ENCODE measurements at regions not wholly inside any gene's neighbourhood (a gene's known extent, or its start where the extent isn't known, plus 50 kb on each side); places are given as distances from the start of the nearest gene placed in this dataset.

- no peak for DNase-seq
Measured at GRCh38 chr9:86893811-86894490, 53.4 kb downstream of the GAS1 start.

- no peak for DNase-seq
Measured at GRCh38 chr9:86892576-86892975, 54.7 kb downstream of the GAS1 start.

- DNase-seq = no peak
Measured at GRCh38 chr9:86891886-86892437, 55.3 kb downstream of the GAS1 start.

GRCh38 chr9:86891091-86891490 is 56.2 kb downstream of the GAS1 start:
- DNase-seq = no peak

- no peak for DNase-seq
Measured at GRCh38 chr9:86885232-86885631, 62.1 kb downstream of the GAS1 start.

- DNase-seq = no peak
Measured at GRCh38 chr9:86876621-86877196, 70.6 kb downstream of the GAS1 start.

- no peak for DNase-seq
Measured at GRCh38 chr9:86868616-86869015, 78.7 kb downstream of the GAS1 start.

GRCh38 chr9:86867804-86868313 is 79.4 kb downstream of the GAS1 start:
- DNase-seq = no peak

- DNase-seq = no peak
Measured at GRCh38 chr9:86865952-86866351, 81.4 kb downstream of the GAS1 start.

GRCh38 chr9:86860006-86860405 is 87.3 kb downstream of the GAS1 start:
- DNase-seq = no peak

- no peak for DNase-seq
Measured at GRCh38 chr9:86859056-86859455, 88.2 kb downstream of the GAS1 start.

GRCh38 chr9:86858009-86858408 is 89.3 kb downstream of the GAS1 start:
- no peak for DNase-seq

- peak; percentile 1 for DNase-seq
Measured at GRCh38 chr9:86856259-86856658, 91.0 kb downstream of the GAS1 start.

- no peak for DNase-seq
Measured at GRCh38 chr9:86854898-86855523, 92.3 kb downstream of the GAS1 start.

- DNase-seq = no peak
Measured at GRCh38 chr9:86846656-86847055, 100.7 kb downstream of the GAS1 start.

- no peak for DNase-seq
Measured at GRCh38 chr9:86843206-86843605, 104.1 kb downstream of the GAS1 start.

- no peak for DNase-seq
Measured at GRCh38 chr9:86842573-86842972, 104.7 kb downstream of the GAS1 start.

- no peak for DNase-seq
Measured at GRCh38 chr9:86839522-86839921, 107.8 kb downstream of the GAS1 start.

GRCh38 chr9:86838519-86839497 is 108.5 kb downstream of the GAS1 start:
- DNase-seq = no peak

GRCh38 chr9:86837345-86837744 is 110.0 kb downstream of the GAS1 start:
- no peak for DNase-seq

GRCh38 chr9:86836797-86837196 is 110.5 kb downstream of the GAS1 start:
- DNase-seq = no peak

- no peak for DNase-seq
Measured at GRCh38 chr9:86836266-86836665, 111.0 kb downstream of the GAS1 start.

- no peak for DNase-seq
Measured at GRCh38 chr9:86830356-86830755, 117.0 kb downstream of the GAS1 start.
